ENCODE measurements at regions not wholly inside any gene's neighbourhood (a gene's known extent, or its start where the extent isn't known, plus 50 kb on each side); places are given as distances from the start of the nearest gene placed in this dataset.

- intact Hi-C loops (cut with micrococcal nuclease; ENCODE audit: unreplicated experiment) = no loop called here
- Histone ChIP-seq H3K27ac (ENCODE audit: low read length) (no peak overlapping the region), H3K4me3 (ENCODE audit: low read depth in 2 of 2, low read length in 2 of 2) (no peak overlapping the region), H3K36me3 (ENCODE audit: control insufficient read depth, insufficient read depth, low read length) (no peaks in the 10 kb centered on the region), H3K4me1 (ENCODE audit: control insufficient read depth, insufficient read depth, low read length) (no peaks in the 10 kb centered on the region), H3K9me3 (ENCODE audit: control insufficient read depth, insufficient read depth, low read depth, low read length) (no peaks in the 10 kb centered on the region), H3K27me3 (ENCODE audit: control insufficient read depth, insufficient read depth, low read length) (no peaks in the 10 kb centered on the region; the same call in 1 of the 2 replicates)
- in situ Hi-C loops (cut with HindIII; ENCODE audit: low pct_unique_long_range_greater_than_20kb, low sequenced_read_pairs) = no loop called here
- CTCF ChIA-PET = no interaction called here
- BruUV-seq (replicated peaks) = no TSS peak
- ATAC-seq (no peak), DNase-seq (ENCODE audit: low read depth, low spot score) (no peak)
- POLR2A ChIA-PET = no interaction called here
- TF ChIP-seq, protein P1, sequence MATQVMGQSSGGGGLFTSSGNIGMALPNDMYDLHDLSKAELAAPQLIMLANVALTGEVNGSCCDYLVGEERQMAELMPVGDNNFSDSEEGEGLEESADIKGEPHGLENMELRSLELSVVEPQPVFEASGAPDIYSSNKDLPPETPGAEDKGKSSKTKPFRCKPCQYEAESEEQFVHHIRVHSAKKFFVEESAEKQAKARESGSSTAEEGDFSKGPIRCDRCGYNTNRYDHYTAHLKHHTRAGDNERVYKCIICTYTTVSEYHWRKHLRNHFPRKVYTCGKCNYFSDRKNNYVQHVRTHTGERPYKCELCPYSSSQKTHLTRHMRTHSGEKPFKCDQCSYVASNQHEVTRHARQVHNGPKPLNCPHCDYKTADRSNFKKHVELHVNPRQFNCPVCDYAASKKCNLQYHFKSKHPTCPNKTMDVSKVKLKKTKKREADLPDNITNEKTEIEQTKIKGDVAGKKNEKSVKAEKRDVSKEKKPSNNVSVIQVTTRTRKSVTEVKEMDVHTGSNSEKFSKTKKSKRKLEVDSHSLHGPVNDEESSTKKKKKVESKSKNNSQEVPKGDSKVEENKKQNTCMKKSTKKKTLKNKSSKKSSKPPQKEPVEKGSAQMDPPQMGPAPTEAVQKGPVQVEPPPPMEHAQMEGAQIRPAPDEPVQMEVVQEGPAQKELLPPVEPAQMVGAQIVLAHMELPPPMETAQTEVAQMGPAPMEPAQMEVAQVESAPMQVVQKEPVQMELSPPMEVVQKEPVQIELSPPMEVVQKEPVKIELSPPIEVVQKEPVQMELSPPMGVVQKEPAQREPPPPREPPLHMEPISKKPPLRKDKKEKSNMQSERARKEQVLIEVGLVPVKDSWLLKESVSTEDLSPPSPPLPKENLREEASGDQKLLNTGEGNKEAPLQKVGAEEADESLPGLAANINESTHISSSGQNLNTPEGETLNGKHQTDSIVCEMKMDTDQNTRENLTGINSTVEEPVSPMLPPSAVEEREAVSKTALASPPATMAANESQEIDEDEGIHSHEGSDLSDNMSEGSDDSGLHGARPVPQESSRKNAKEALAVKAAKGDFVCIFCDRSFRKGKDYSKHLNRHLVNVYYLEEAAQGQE (IDR thresholded peaks at IDR 0.05; ENCODE audit: insufficient read depth in 1 of 2, low read depth in 2 of 2, low read length in 1 of 2) = no peak
- no peak for TF ChIP-seq SIN3A (IDR thresholded peaks at IDR 0.05; ENCODE audit: borderline replicate concordance, insufficient read depth, low read depth, low read length)
- no peak for TF ChIP-seq CTCF (IDR thresholded peaks at IDR 0.05)
- no peak for TF ChIP-seq POLR2AphosphoS5 (IDR thresholded peaks at IDR 0.05; ENCODE audit: low read depth, low read length)
Measured at GRCh38 chr18:75128051-75128605, 80.8 kb downstream of the PTGR3 start.

DNA sequence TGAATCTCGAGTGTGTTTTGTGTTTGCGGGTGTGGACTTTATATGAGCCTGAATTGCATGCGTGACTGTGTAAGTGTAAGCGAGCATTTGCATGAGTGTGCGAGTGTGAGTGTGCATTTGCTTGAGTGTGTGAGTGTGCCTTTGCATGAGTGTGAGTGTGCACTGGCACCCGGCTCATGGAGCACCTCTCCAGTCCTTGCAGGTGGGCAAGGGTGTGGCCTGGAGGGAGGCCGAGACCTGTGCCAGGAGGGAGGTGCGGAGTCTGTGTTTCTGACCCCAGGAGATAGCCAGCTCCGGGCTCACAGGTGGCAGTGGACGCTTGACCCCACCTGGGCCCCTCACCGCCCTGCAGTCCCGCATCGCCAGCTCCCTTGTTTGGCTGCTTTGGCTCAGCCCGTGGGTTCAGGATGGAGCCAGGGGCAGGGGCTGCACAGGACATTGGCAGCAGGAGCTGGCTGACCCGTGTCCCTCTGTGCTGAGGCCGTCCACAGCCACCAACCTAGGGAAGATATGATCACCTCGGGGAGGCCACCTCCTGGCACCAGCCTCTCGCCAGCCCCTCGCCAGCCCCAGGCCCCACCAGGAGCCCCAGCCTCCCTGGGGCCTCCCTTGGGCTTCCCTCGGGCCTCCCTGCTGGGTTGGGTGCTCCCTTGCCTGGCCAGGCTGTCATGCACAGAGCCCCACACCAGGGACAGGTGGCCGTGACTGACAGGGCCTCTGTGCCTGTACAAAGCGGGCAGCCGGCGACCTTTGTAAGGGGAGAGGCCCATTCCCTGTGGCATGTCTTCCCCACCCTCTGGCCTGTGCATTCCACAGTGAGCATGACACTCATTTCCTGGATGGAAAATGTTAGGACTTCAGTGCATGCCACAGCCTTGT, 81.6 kb downstream of the PTGR3 start:
- Histone ChIP-seq H3K36me3 (ENCODE audit: control insufficient read depth, insufficient read depth, low read length) (no peaks in the 10 kb centered on the region), H3K4me3 (ENCODE audit: low read depth in 2 of 2, low read length in 2 of 2) (no peak overlapping the region), H3K4me1 (ENCODE audit: control insufficient read depth, insufficient read depth, low read length) (no peaks in the 10 kb centered on the region), H3K27ac (ENCODE audit: low read length) (no peak overlapping the region), H3K27me3 (ENCODE audit: control insufficient read depth, insufficient read depth, low read length) (no peaks in the 10 kb centered on the region), H3K9me3 (ENCODE audit: control insufficient read depth, insufficient read depth, low read depth, low read length) (no peaks in the 10 kb centered on the region)
- TF ChIP-seq TCF7L2 (IDR thresholded peaks at IDR 0.05; ENCODE audit: low read depth, low read length) (no peak), SIN3A (IDR thresholded peaks at IDR 0.05; ENCODE audit: borderline replicate concordance, insufficient read depth, low read depth, low read length) (no peak), POLR2AphosphoS5 (IDR thresholded peaks at IDR 0.05; ENCODE audit: low read depth, low read length) (no peak), CTCF (IDR thresholded peaks at IDR 0.05) (no peak)
- TF ChIP-seq, protein P1 (IDR thresholded peaks at IDR 0.05; ENCODE audit: insufficient read depth in 1 of 2, low read depth in 2 of 2, low read length in 1 of 2) = no peak
- intact Hi-C loops (cut with micrococcal nuclease; ENCODE audit: unreplicated experiment) (no loop called here), in situ Hi-C loops (cut with HindIII; ENCODE audit: low pct_unique_long_range_greater_than_20kb, low sequenced_read_pairs) (no loop called here)
- ChIA-PET CTCF (no interaction called here), POLR2A (no interaction called here)
- ATAC-seq (peak; percentile 21; the same call in 1 of the 2 replicates), DNase-seq (ENCODE audit: low read depth, low spot score) (no peak)
- no TSS peak for BruUV-seq (replicated peaks)

Measured in Panc1 (cell line).